GM23338 (cell line): ENCODE measurements at regions not wholly inside any gene's neighbourhood (a gene's known extent, or its start where the extent isn't known, plus 50 kb on each side); places are given as distances from the start of the nearest gene placed in this dataset.

Experiments used
- ATAC-seq: fragments of 200-7000 bp; cut with Tn5 transposase; 3 replicates; pipeline ENCODE4 v1.9.1; 2020
- DNase-seq: peaks from one replicate; pipeline ENCODE4 v3.0.0-alpha.2; 2015; ENCODE audit warnings: low spot score
- H2AFZ ChIP-seq: fragments of 200-600 bp; sonication (generic); 2 replicates; pipeline ENCODE4 v1.8.0; 2016; ENCODE audit warnings: antibody characterized with exemption, mild to moderate bottlenecking, moderate library complexity
- H3F3A ChIP-seq: fragments of 200-600 bp; sonication (generic); replicated peaks from 2 replicates; pipeline ENCODE4 v1.8.0; 2017; ENCODE audit warnings: antibody characterized with exemption, mixed run types, low read depth
- H3K27ac ChIP-seq: fragments of 200-600 bp; sonication (generic); 2 replicates; pipeline ENCODE4 v1.6.1; 2016; ENCODE audit warnings: low read depth
- H3K27me3 ChIP-seq: fragments of 200-600 bp; sonication (generic); 2 replicates; pipeline ENCODE4 v1.8.0; 2016; ENCODE audit warnings: mild to moderate bottlenecking, mixed run types, moderate library complexity; ENCODE audit not compliant: insufficient read depth
- H3K36me3 ChIP-seq: fragments of 200-600 bp; sonication (generic); 2 replicates; pipeline ENCODE4 v1.8.0; 2016; ENCODE audit warnings: mild to moderate bottlenecking; ENCODE audit not compliant: insufficient read depth
- H3K4me1 ChIP-seq: fragments of 200-600 bp; sonication (generic); 2 replicates; pipeline ENCODE4 v1.8.0; 2016; ENCODE audit warnings: mild to moderate bottlenecking, moderate library complexity; ENCODE audit not compliant: insufficient read depth
- H3K4me2 ChIP-seq: fragments of 200-600 bp; sonication (generic); 2 replicates; pipeline ENCODE4 v1.7.1; 2017; ENCODE audit warnings: mixed run types
- H3K4me3 ChIP-seq: fragments of 200-600 bp; sonication (generic); 2 replicates; pipeline ENCODE4 v1.6.1; 2016; ENCODE audit warnings: mixed run types
- H3K79me2 ChIP-seq: fragments of 200-600 bp; sonication (generic); replicated peaks from 2 replicates; pipeline ENCODE4 v1.8.0; 2017; ENCODE audit warnings: mild to moderate bottlenecking; ENCODE audit not compliant: insufficient read depth
- H3K9me2 ChIP-seq: fragments of 200-600 bp; sonication (generic); 2 replicates; pipeline ENCODE4 v1.8.0; 2017; ENCODE audit not compliant: insufficient read depth
- H4K20me1 ChIP-seq: fragments of 200-600 bp; sonication (generic); replicated peaks from 2 replicates; pipeline ENCODE4 v1.8.0; 2017; ENCODE audit warnings: mild to moderate bottlenecking; ENCODE audit not compliant: insufficient read depth
- H3K27ac Mint-ChIP-seq: 2 replicates; pipeline ENCODE4 v1.8.0; 2020; ENCODE audit warnings: inconsistent platforms, mild to moderate bottlenecking, moderate library complexity, mixed read lengths
- H3K27me3 Mint-ChIP-seq: 3 replicates; pipeline ENCODE4 v1.8.0; 2022; ENCODE audit warnings: low read depth, mild to moderate bottlenecking, moderate library complexity, mixed read lengths, inconsistent platforms; ENCODE audit not compliant: insufficient read depth, poor library complexity
- H3K36me3 Mint-ChIP-seq: 3 replicates; pipeline ENCODE4 v1.8.0; 2021; ENCODE audit warnings: low read depth, mild to moderate bottlenecking, inconsistent platforms, moderate library complexity, mixed read lengths
- H3K4me1 Mint-ChIP-seq: 3 replicates; pipeline ENCODE4 v1.8.0; 2020; ENCODE audit warnings: mild to moderate bottlenecking, inconsistent platforms, mixed read lengths
- H3K4me3 Mint-ChIP-seq: 3 replicates; pipeline ENCODE4 v1.8.0; 2021; ENCODE audit warnings: moderate library complexity, mild to moderate bottlenecking, inconsistent platforms, mixed read lengths
- H3K9me3 Mint-ChIP-seq: 3 replicates; pipeline ENCODE4 v1.8.0; 2020; ENCODE audit warnings: moderate library complexity, mild to moderate bottlenecking, inconsistent platforms, mixed read lengths
- CREB1 ChIP-seq: fragments of 250-450 bp; sonication (Bioruptor Pico); IDR thresholded peaks from 2 replicates; pipeline ENCODE4 v1.5.0; 2020; ENCODE audit warnings: low read depth, mild to moderate bottlenecking, moderate library complexity
- CTCF ChIP-seq, 2 experiments: fragments of 200-600 bp in 1 of 2; sonication (generic) in 1 of 2; conservative IDR thresholded peaks; 2 replicates each; pipeline versions ENCODE4 v1.5.1 to v1.6.1; 2016 to 2017; ENCODE audit warnings: antibody characterized with exemption in 2 of 2, low read depth in 2 of 2, mild to moderate bottlenecking in 2 of 2, moderate library complexity in 1 of 2
- JUNB ChIP-seq: IDR thresholded peaks from one replicate; pipeline ENCODE4 v1.6.1; 2016; ENCODE audit warnings: antibody characterized with exemption; ENCODE audit not compliant: unreplicated experiment
- ZNF114 ChIP-seq: fragments of 250-450 bp; sonication (Bioruptor Pico); IDR thresholded peaks from 2 replicates; pipeline ENCODE4 v1.5.0; 2020; ENCODE audit warnings: mild to moderate bottlenecking, moderate library complexity
- ZNF462 ChIP-seq: fragments of 250-450 bp; sonication (Bioruptor Pico); IDR thresholded peaks from 2 replicates; pipeline ENCODE4 v1.5.0; 2020; ENCODE audit warnings: mild to moderate bottlenecking, moderate library complexity

GRCh38 chr5:115432691-115433090 lies 111.9 kb downstream of the FEM1C start:
- no peaks in the 10 kb centered on the region for H4K20me1 ChIP-seq
- no peak overlapping the region for H2AFZ ChIP-seq
- no peak overlapping the region for H3K4me2 ChIP-seq
- H3K9me2 ChIP-seq, result no peaks in the 10 kb centered on the region
- Mint-ChIP-seq H3K4me1 (peaks cover 5% of the 10 kb centered on the region), H3K27ac (no peak overlapping the region), H3K36me3 (no peaks in the 10 kb centered on the region), H3K27me3 (peaks cover 3% of the 10 kb centered on the region), H3K4me3 (no peak overlapping the region), H3K9me3 (no peaks in the 10 kb centered on the region; the same call in 2 of the 3 replicates)
- H3F3A ChIP-seq, result no peaks in the 10 kb centered on the region
- H3K4me3 ChIP-seq, result no peak overlapping the region
- H3K79me2 ChIP-seq, result no peaks in the 10 kb centered on the region
- ATAC-seq (no peak), DNase-seq (no peak)
- H3K27ac ChIP-seq, result no peak overlapping the region
- no peaks in the 10 kb centered on the region for H3K36me3 ChIP-seq
- H3K27me3 ChIP-seq, result no peaks in the 10 kb centered on the region
- H3K4me1 ChIP-seq, result peaks cover 5% of the 10 kb centered on the region; the same call in 1 of the 2 replicates
- TF ChIP-seq JUNB (no peak), CREB1 (CRISPR knock-in tag) (no peak), ZNF462 (no peak), CTCF (conservative IDR thresholded peaks at IDR 0.05; ENCODE audit: low read depth in 2 of 2) (no peak), ZNF114 (CRISPR knock-in tag) (no peak)
